ENCODE measurements at regions not wholly inside any gene's neighbourhood (a gene's known extent, or its start where the extent isn't known, plus 50 kb on each side); places are given as distances from the start of the nearest gene placed in this dataset.

- Histone ChIP-seq H2BK120ac (ENCODE audit: low read depth, low read length, poor library complexity, severe bottlenecking) (no peak overlapping the region), H4K91ac (ENCODE audit: insufficient read length, low read depth, low read length) (no peak overlapping the region), H3K14ac (ENCODE audit: insufficient read depth, low read length) (no peak overlapping the region), H2BK5ac (ENCODE audit: insufficient read length, low read length) (no peak overlapping the region), H2BK20ac (ENCODE audit: low read depth, low read length, poor library complexity, severe bottlenecking) (no peak overlapping the region), H3K9me3 (ENCODE audit: control insufficient read depth, low read depth, low read length) (no peaks in the 10 kb centered on the region), H3K79me1 (ENCODE audit: insufficient read depth, low read depth, low read length, poor library complexity, severe bottlenecking) (no peaks in the 10 kb centered on the region), H3T11ph (ENCODE audit: low read length) (no peak overlapping the region), H4K8ac (replicated peaks; ENCODE audit: insufficient read length, low read depth, low read length) (no peak overlapping the region), H2BK12ac (ENCODE audit: insufficient read length, low read depth, low read length) (no peak overlapping the region), H3K56ac (ENCODE audit: insufficient read length, low read depth, low read length) (no peak overlapping the region), H2BK15ac (ENCODE audit: low read depth, low read length) (no peak overlapping the region), H3K79me2 (ENCODE audit: insufficient read depth, low read length) (no peaks in the 10 kb centered on the region), H3K4me1 (ENCODE audit: insufficient read depth, low read length) (no peaks in the 10 kb centered on the region), H3K23ac (ENCODE audit: insufficient read length, low read depth, low read length) (no peak overlapping the region), H3K18ac (ENCODE audit: insufficient read length, low read depth, low read length) (no peak overlapping the region), H2AK5ac (ENCODE audit: insufficient read length, low read length) (no peak overlapping the region), H2AFZ (ENCODE audit: low read length) (no peak overlapping the region), H3K27ac (ENCODE audit: insufficient read length, low read depth, low read length) (no peak overlapping the region), H4K20me1 (ENCODE audit: control insufficient read depth, insufficient read depth, insufficient read length) (no peaks in the 10 kb centered on the region), H3K4me2 (ENCODE audit: insufficient read depth, insufficient read length, low read length) (no peak overlapping the region), H3K4ac (ENCODE audit: low read depth, low read length) (no peak overlapping the region), H3K23me2 (ENCODE audit: insufficient read length, low read depth, low read length, poor library complexity, severe bottlenecking) (no peaks in the 10 kb centered on the region), H4K5ac (ENCODE audit: insufficient read length, low read depth, low read length) (no peak overlapping the region), H3K27me3 (ENCODE audit: insufficient read depth, low read length) (no peaks in the 10 kb centered on the region), H3K9ac (ENCODE audit: extremely low read depth, insufficient read length, low read length) (no peak overlapping the region)
- H3K27me3 Mint-ChIP-seq (ENCODE audit: low read depth): no peaks in the 10 kb centered on the region
- no peak overlapping the region for H3K4me3 Mint-ChIP-seq
- peaks cover 5 to 14% of the 10 kb centered on the region in 2 experiments; a peak in 4 of 5 replicates for H3K9me3 Mint-ChIP-seq
- H3K4me1 Mint-ChIP-seq: no peaks in the 10 kb centered on the region
- H3K36me3 Mint-ChIP-seq (ENCODE audit: insufficient read depth in 1 of 3, low read depth in 3 of 3): peaks cover 1 to 20% (median 8%) of the 10 kb centered on the region in 3 experiments; a peak in 6 of 7 replicates
- WGBS (ENCODE audit: extremely low coverage, insufficient read length, low lambda C conversion rate): no CpG with 5 or more reads among the region's 4 CpGs
- TF ChIP-seq, protein P1, sequence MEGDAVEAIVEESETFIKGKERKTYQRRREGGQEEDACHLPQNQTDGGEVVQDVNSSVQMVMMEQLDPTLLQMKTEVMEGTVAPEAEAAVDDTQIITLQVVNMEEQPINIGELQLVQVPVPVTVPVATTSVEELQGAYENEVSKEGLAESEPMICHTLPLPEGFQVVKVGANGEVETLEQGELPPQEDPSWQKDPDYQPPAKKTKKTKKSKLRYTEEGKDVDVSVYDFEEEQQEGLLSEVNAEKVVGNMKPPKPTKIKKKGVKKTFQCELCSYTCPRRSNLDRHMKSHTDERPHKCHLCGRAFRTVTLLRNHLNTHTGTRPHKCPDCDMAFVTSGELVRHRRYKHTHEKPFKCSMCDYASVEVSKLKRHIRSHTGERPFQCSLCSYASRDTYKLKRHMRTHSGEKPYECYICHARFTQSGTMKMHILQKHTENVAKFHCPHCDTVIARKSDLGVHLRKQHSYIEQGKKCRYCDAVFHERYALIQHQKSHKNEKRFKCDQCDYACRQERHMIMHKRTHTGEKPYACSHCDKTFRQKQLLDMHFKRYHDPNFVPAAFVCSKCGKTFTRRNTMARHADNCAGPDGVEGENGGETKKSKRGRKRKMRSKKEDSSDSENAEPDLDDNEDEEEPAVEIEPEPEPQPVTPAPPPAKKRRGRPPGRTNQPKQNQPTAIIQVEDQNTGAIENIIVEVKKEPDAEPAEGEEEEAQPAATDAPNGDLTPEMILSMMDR (conservative IDR thresholded peaks at IDR 0.05): no peak
- no peak for DNase-seq
- no peak overlapping the region for H3K27ac Mint-ChIP-seq
These were observed 359.8 kb downstream of the EPM2A start for GRCh38 chr6:145375502-145375901.

Measured in H9 (cell line).